Heart right ventricle (tissue), 16 donors: ENCODE measurements at regions not wholly inside any gene's neighbourhood (a gene's known extent, or its start where the extent isn't known, plus 50 kb on each side); places are given as distances from the start of the nearest gene placed in this dataset.

Experiments used
- ATAC-seq, 8 donors: fragments of 200-7000 bp; cut with Tn5 transposase; one replicate each; pipeline ENCODE4 v1.9.1; 2020; ENCODE audit warnings: mild to moderate bottlenecking in 8 of 8, moderate library complexity in 8 of 8, moderate number of reproducible peaks in 1 of 8
- DNase-seq, 2 donors: peaks; one replicate each; pipeline ENCODE4 v3.0.0-alpha.2; 2020
- H3K27ac ChIP-seq, 10 donors: fragments of 200-600 bp; sonication (generic) in 2 of 10; one replicate each; pipeline versions ENCODE4 v1.5.0 to v1.8.0; 2020 to 2022; ENCODE audit warnings: mild to moderate bottlenecking in 3 of 10
- H3K27me3 ChIP-seq, 7 donors: fragments of 200-600 bp; one replicate each; pipeline ENCODE4 v1.8.0; 2021 to 2022; ENCODE audit warnings: mild to moderate bottlenecking in 2 of 7
- H3K36me3 ChIP-seq, 9 donors: fragments of 200-600 bp; sonication (generic) in 1 of 9; one replicate each; pipeline versions ENCODE4 v1.5.0 to v1.8.0; 2020 to 2022; ENCODE audit warnings: mild to moderate bottlenecking in 2 of 9
- H3K4me1 ChIP-seq, 9 donors: fragments of 200-600 bp; sonication (generic) in 1 of 9; one replicate each; pipeline versions ENCODE4 v1.5.0 to v1.8.0; 2020 to 2022; ENCODE audit warnings: mild to moderate bottlenecking in 4 of 9
- H3K4me3 ChIP-seq, 10 donors: fragments of 200-600 bp; sonication (generic) in 2 of 10; one replicate each; pipeline versions ENCODE4 v1.5.0 to v1.8.0; 2020 to 2022; ENCODE audit warnings: mild to moderate bottlenecking in 7 of 10, moderate library complexity in 2 of 10
- H3K9me3 ChIP-seq, 11 donors: fragments of 200-600 bp in 10 of 11; sonication (generic) in 2 of 11; one replicate each; pipeline versions ENCODE4 v1.5.0 to v1.8.0; 2013 to 2022; ENCODE audit warnings: mild to moderate bottlenecking in 2 of 11, control low read depth in 1 of 11, moderate library complexity in 1 of 11
- CTCF ChIP-seq, 9 donors: fragments of 200-600 bp; sonication (generic) in 2 of 9; IDR thresholded peaks; one replicate each; pipeline versions ENCODE4 v1.5.0 to v1.8.0; 2021 to 2022; ENCODE audit warnings: antibody characterized with exemption in 9 of 9, mild to moderate bottlenecking in 5 of 9, moderate library complexity in 1 of 9
- WGBS, 2 donors: extraction: QIAGEN DNeasy Blood & Tissue Kit; methylation state at CpG; one replicate each; pipeline ENCODE4 v1.1.7; 2013; ENCODE audit warnings: inconsistent platforms in 1 of 2; 5-methylcytosine and 5-hydroxymethylcytosine counted together
- intact Hi-C, 10 donors: fragments of 100-400 bp; cut with DNase I; formaldehyde crosslinking; loops; one replicate each; pipeline versions ENCODE4 v1.11.1 to v1.14.2; 2022
- donor health status: Arrhythmogenic right ventricular cardiomyopathy.
- donor health status: ischemic (EF 13 %, LVEDD 7.1; RV severe dilation, severe dysfunction).
- donor health status: healthy with polysubstance abuse.
- donor health status: DM: no; HTN: yes; CAD: no.
- donor health status: DM: no; HTN: no; CAD: no.
- donor health status: ischemic (EF 25% LVEDD 6.9; RV normal size, moderate dysfunction).
- donor health status: ischemic (EF 25% LVEDD 5.7; RV mildly dilated, moderate dysfunction).
- donor health status: healthy.
- donor health status: DM: yes; HTN: yes; CAD: no.
- donor health status: Ischemic cardiomyopathy.
- donor health status: ischemic (EF 35%, LVEDD 5.7; RV mildly dilated, moderate dysfunction).
- donor health status: nonischemic (EF 11% LVEDD 7.7; RV severe dilation, severe dysfunction).
- donor health status: DM: yes; HTN: yes; CAD: no.
- donor health status: PGD.
- donor health status: ischemic (EF 29% LVEDD 5.4; RV normal size, mild dysfunction).
- donor health status: nonischemic (EF 23%, LVEDD 6.1; RV moderate dilation, normal function).

GRCh38 chr2:22055784-22056620, 932.2 kb downstream of the TDRD15 start:
- no peak for TF ChIP-seq CTCF (IDR thresholded peaks at IDR 0.05)
- DNase-seq = no peak
- WGBS, 2 donors = 90 to 92% methylated on average over 4 of the region's 4 CpGs
- Histone ChIP-seq H3K4me1 (no peaks in the 10 kb centered on the region), H3K36me3 (no peaks in the 10 kb centered on the region), H3K27me3 (no peaks in the 10 kb centered on the region), H3K9me3 (no peaks in the 10 kb centered on the region), H3K27ac (no peak overlapping the region), H3K4me3 (no peak overlapping the region)
- intact Hi-C loops = no loop called here
- no peak for ATAC-seq

GRCh38 chr2:22056621-22057132, 932.9 kb downstream of the TDRD15 start:
- intact Hi-C loops = no loop called here
- no peaks in the 10 kb centered on the region for H3K9me3 ChIP-seq
- TF ChIP-seq CTCF (IDR thresholded peaks at IDR 0.05) = no peak
- no peaks in the 10 kb centered on the region for H3K27me3 ChIP-seq
- no peak overlapping the region for H3K4me3 ChIP-seq
- DNase-seq (no peak), ATAC-seq (no peak)
- H3K4me1 ChIP-seq = no peaks in the 10 kb centered on the region
- no peaks in the 10 kb centered on the region for H3K36me3 ChIP-seq
- 92 to 94% methylated on average over 5 of the region's 5 CpGs for WGBS, 2 donors
- no peak overlapping the region for H3K27ac ChIP-seq

- no peaks in the 10 kb centered on the region for H3K27me3 ChIP-seq
- H3K4me3 ChIP-seq = no peak overlapping the region
- WGBS, 2 donors = 88 to 92% methylated on average over 4 of the region's 4 CpGs
- intact Hi-C loops = no loop called here
- no peaks in the 10 kb centered on the region for H3K36me3 ChIP-seq
- DNase-seq (no peak), ATAC-seq (no peak)
- no peaks in the 10 kb centered on the region for H3K9me3 ChIP-seq
- no peak overlapping the region for H3K27ac ChIP-seq
- TF ChIP-seq CTCF (IDR thresholded peaks at IDR 0.05) = no peak
- H3K4me1 ChIP-seq = no peaks in the 10 kb centered on the region
These were observed 938.9 kb downstream of the TDRD15 start for GRCh38 chr2:22062679-22063078.

GRCh38 chr2:22076454-22076853, 952.7 kb downstream of the TDRD15 start:
- Histone ChIP-seq H3K4me3 (no peak overlapping the region), H3K27me3 (no peaks in the 10 kb centered on the region), H3K27ac (no peak overlapping the region), H3K4me1 (no peaks in the 10 kb centered on the region), H3K36me3 (no peaks in the 10 kb centered on the region), H3K9me3 (peaks cover 0 to 23% (median 12%) of the 10 kb centered on the region in 11 donors)
- TF ChIP-seq CTCF (IDR thresholded peaks at IDR 0.05) = no peak
- no peak for DNase-seq
- no peak for ATAC-seq
- 62 to 76% methylated on average over 1 of the region's 1 CpG for WGBS, 2 donors
- intact Hi-C loops = no loop called here
